HepG2 (cell line): ENCODE measurements at regions not wholly inside any gene's neighbourhood (a gene's known extent, or its start where the extent isn't known, plus 50 kb on each side); places are given as distances from the start of the nearest gene placed in this dataset.

Experiments used
- ATAC-seq: fragments of 200-7000 bp; cut with Tn5 transposase; 3 replicates; pipeline ENCODE4 v1.9.1; 2020; ENCODE audit warnings: mild to moderate bottlenecking, moderate library complexity
- BruUV-seq: library from RNA; stranded (reverse); fragments of 400-500 nt; replicated peaks from 2 replicates; lab custom pipeline; 2021; lab: Mats Ljungman, UMichigan
- CTCF ChIA-PET: fragments of 300-600 bp; formaldehyde crosslinking; extraction: SDS; loops from one replicate; lab custom pipeline; 2021; ENCODE audit warnings: low total read pairs, inconsistent platforms, low intra/inter-chr PET ratio; lab: Yijun Ruan, JAX
- POLR2A ChIA-PET: fragments of 350-600 bp; sonication (Branson Sonifier 250); formaldehyde crosslinking; loops from one replicate; lab custom pipeline; 2020; ENCODE audit warnings: antibody characterized with exemption, inconsistent platforms; lab: Yijun Ruan, JAX
- DNase-seq: peaks from one replicate; pipeline ENCODE4 v3.0.0-alpha.2; 2015; ENCODE audit warnings: low spot score
- FAIRE-seq: peaks from 3 replicates; lab custom pipeline; 2011; peaks lifted over from hg19 to GRCh38; lab: Jason Lieb, UNC
- H2AFZ ChIP-seq: one replicate; pipeline ENCODE4 v1.6.1; 2011; ENCODE audit warnings: low read length, inconsistent platforms
- H3K27ac ChIP-seq: fragments of 300-600 bp; 3 replicates; pipeline ENCODE4 v1.8.0; 2011; ENCODE audit warnings: mixed run types, mild to moderate bottlenecking, mixed read lengths, low read length, inconsistent platforms; ENCODE audit not compliant: insufficient read depth; ENCODE audit errors: extremely low read length
- H3K27me3 ChIP-seq, 2 experiments: fragments of 200-600 bp in 1 of 2; 2 replicates in 1 of 2; 3 replicates in 1 of 2; pipeline versions ENCODE4 v1.6.0 to v1.8.0; 2011; ENCODE audit warnings: low read length in 2 of 2, mild to moderate bottlenecking in 2 of 2, moderate library complexity in 2 of 2, inconsistent platforms in 1 of 2; ENCODE audit not compliant: insufficient read depth in 2 of 2, control insufficient read depth in 1 of 2
- H3K36me3 ChIP-seq, 2 experiments: fragments of 200-600 bp in 1 of 2; replicated peaks in 1 of 2; 2 replicates in 1 of 2; 3 replicates in 1 of 2; pipeline versions ENCODE4 v1.5.1 to v1.8.0; 2011; ENCODE audit warnings: low read length in 2 of 2, inconsistent platforms in 1 of 2; ENCODE audit not compliant: insufficient read depth in 2 of 2, control insufficient read depth in 1 of 2
- H3K4me1 ChIP-seq: 2 replicates; pipeline ENCODE4 v1.5.1; 2012; ENCODE audit warnings: low read length, inconsistent platforms; ENCODE audit not compliant: insufficient read depth
- H3K4me2 ChIP-seq: 2 replicates; pipeline ENCODE4 v1.6.0; 2011; ENCODE audit warnings: low read depth, low read length, inconsistent platforms
- H3K4me3 ChIP-seq, 3 experiments: fragments of 200-600 bp in 1 of 3; sonication (generic), shearing (Covaris generic) in 1 of 3; replicated peaks in 1 of 3; 2 replicates each; pipeline ENCODE4 v1.5.1; 2011 to 2016; ENCODE audit warnings: low read length in 3 of 3, inconsistent platforms in 2 of 3, low read depth in 2 of 3, mild to moderate bottlenecking in 2 of 3, control low read depth in 1 of 3, mixed read lengths in 1 of 3; ENCODE audit not compliant: insufficient read depth in 1 of 3
- H3K79me2 ChIP-seq: one replicate; pipeline ENCODE4 v1.6.1; 2011; ENCODE audit warnings: low read length, inconsistent platforms; ENCODE audit not compliant: insufficient read depth
- H3K9ac ChIP-seq: 2 replicates; pipeline ENCODE4 v1.6.0; 2011; ENCODE audit warnings: mild to moderate bottlenecking, low read depth, low read length, inconsistent platforms; ENCODE audit not compliant: insufficient read depth
- H3K9me3 ChIP-seq: 2 replicates; pipeline ENCODE4 v1.5.1; 2012; ENCODE audit warnings: mild to moderate bottlenecking, low read length
- H4K20me1 ChIP-seq: 2 replicates; pipeline ENCODE4 v1.6.0; 2011; ENCODE audit warnings: inconsistent platforms, mild to moderate bottlenecking, low read length, moderate library complexity; ENCODE audit not compliant: insufficient read depth
- ARHGAP35 ChIP-seq: sonication (generic); formaldehyde crosslinking; IDR thresholded peaks from 2 replicates; pipeline ENCODE4 v1.9.0; 2022; ENCODE audit warnings: mild to moderate bottlenecking, inconsistent platforms, moderate library complexity, missing genetic modification reagents, borderline replicate concordance
- ARID2 ChIP-seq: sonication (generic); formaldehyde crosslinking; IDR thresholded peaks from 2 replicates; pipeline ENCODE4 v1.8.1; 2022; ENCODE audit warnings: mild to moderate bottlenecking, missing genetic modification reagents, borderline replicate concordance
- CHD2 ChIP-seq: IDR thresholded peaks from 2 replicates; pipeline ENCODE4 v1.6.1; 2011; ENCODE audit warnings: low read depth, low read length, improper control_type of control experiment
- GMEB2 ChIP-seq: IDR thresholded peaks from 2 replicates; pipeline ENCODE4 v1.6.1; 2016; ENCODE audit warnings: missing biosample characterization, missing genetic modification reagents, low read depth
- GTF3A ChIP-seq: sonication (generic); formaldehyde crosslinking; conservative IDR thresholded peaks from 2 replicates; pipeline ENCODE4 v1.4.0; 2020; ENCODE audit warnings: mild to moderate bottlenecking, missing genetic modification reagents
- HNRNPK ChIP-seq: fragments of 200-400 bp; formaldehyde crosslinking; IDR thresholded peaks from 2 replicates; pipeline ENCODE4 v1.6.1; 2018; ENCODE audit warnings: low read length, low read depth, moderate library complexity, mild to moderate bottlenecking; ENCODE audit not compliant: poor library complexity, severe bottlenecking
- NR2F2 ChIP-seq: IDR thresholded peaks from 2 replicates; pipeline ENCODE4 v1.6.1; 2012; ENCODE audit warnings: low read depth, inconsistent platforms, borderline replicate concordance
- TCF7L2 ChIP-seq: IDR thresholded peaks from 2 replicates; pipeline ENCODE4 v1.6.1; 2011; ENCODE audit warnings: mild to moderate bottlenecking, low read depth, low read length, moderate library complexity
- TEAD3 ChIP-seq: optimal IDR thresholded peaks from 2 replicates; pipeline ENCODE3; 2016; ENCODE audit warnings: borderline replicate concordance
- TFDP1 ChIP-seq: IDR thresholded peaks from 2 replicates; pipeline ENCODE4 v1.6.1; 2016; ENCODE audit warnings: missing compliant biosample characterization, missing genetic modification reagents, borderline replicate concordance
- ZBTB43 ChIP-seq: sonication (generic); formaldehyde crosslinking; conservative IDR thresholded peaks from 2 replicates; pipeline ENCODE4 v1.4.0; 2020; ENCODE audit warnings: missing genetic modification reagents
- ZNF207 ChIP-seq: fragments of 450-650 bp; IDR thresholded peaks from 2 replicates; pipeline ENCODE4 v1.6.1; 2016; ENCODE audit warnings: antibody characterized with exemption, borderline replicate concordance
- ZNF260 ChIP-seq: sonication (generic); formaldehyde crosslinking; IDR thresholded peaks from 2 replicates; pipeline ENCODE4 v1.4.0; 2020; ENCODE audit warnings: missing genetic modification reagents, low read depth, mild to moderate bottlenecking, borderline replicate concordance
- ZNF430 ChIP-seq: sonication (generic); formaldehyde crosslinking; IDR thresholded peaks from 2 replicates; pipeline ENCODE4 v1.9.0; 2021; ENCODE audit warnings: mild to moderate bottlenecking, missing genetic modification reagents
- ZNF782 ChIP-seq: sonication (generic); formaldehyde crosslinking; IDR thresholded peaks from 2 replicates; pipeline ENCODE4 v1.4.0; 2020; ENCODE audit warnings: missing genetic modification reagents, mild to moderate bottlenecking, borderline replicate concordance
- WGBS: methylation state at CpG from one replicate; pipeline ENCODE4 v1.1.6; 2017; ENCODE audit warnings: low lambda C conversion rate; 5-methylcytosine and 5-hydroxymethylcytosine counted together
- in situ Hi-C: cut with HindIII; loops from 2 replicates; pipeline ENCODE4 v1.10.0; 2017; ENCODE audit warnings: low pct_unique_long_range_greater_than_20kb; ENCODE audit not compliant: extremely low pct_ligation_motif_present
- intact Hi-C: fragments of 100-400 bp; cut with micrococcal nuclease; formaldehyde crosslinking; loops from one replicate; pipeline ENCODE4 v1.10.0; 2022; ENCODE audit not compliant: unreplicated experiment
- TF ChIP-seq, protein P1 (sequence below): sonication (generic); formaldehyde crosslinking; IDR thresholded peaks from 2 replicates; pipeline ENCODE4 v1.9.0; 2022; ENCODE audit warnings: missing genetic modification reagents, mild to moderate bottlenecking, borderline replicate concordance

GRCh38 chr10:9994131-9994530, 1023.5 kb upstream of the CELF2 start:
- intact Hi-C loops (no loop called here), in situ Hi-C loops (no loop called here)
- ChIA-PET POLR2A (no interaction called here), CTCF (no interaction called here)
- BruUV-seq: no TSS peak
- no peak overlapping the region for H3K4me2 ChIP-seq
- H3K36me3 ChIP-seq: no peaks in the 10 kb centered on the region
- TF ChIP-seq TCF7L2: no peak
- no peak for TF ChIP-seq ZNF782 (CRISPR knock-in tag)
- no peak for TF ChIP-seq TEAD3
- no peak for TF ChIP-seq ARHGAP35 (CRISPR knock-in tag)
- no peak for TF ChIP-seq ZNF260 (CRISPR knock-in tag)
- no peak for TF ChIP-seq CHD2
- no peak for TF ChIP-seq TFDP1
- TF ChIP-seq ARID2 (CRISPR knock-in tag): no peak
- TF ChIP-seq HNRNPK: no peak
- TF ChIP-seq NR2F2: no peak
- TF ChIP-seq, protein P1, sequence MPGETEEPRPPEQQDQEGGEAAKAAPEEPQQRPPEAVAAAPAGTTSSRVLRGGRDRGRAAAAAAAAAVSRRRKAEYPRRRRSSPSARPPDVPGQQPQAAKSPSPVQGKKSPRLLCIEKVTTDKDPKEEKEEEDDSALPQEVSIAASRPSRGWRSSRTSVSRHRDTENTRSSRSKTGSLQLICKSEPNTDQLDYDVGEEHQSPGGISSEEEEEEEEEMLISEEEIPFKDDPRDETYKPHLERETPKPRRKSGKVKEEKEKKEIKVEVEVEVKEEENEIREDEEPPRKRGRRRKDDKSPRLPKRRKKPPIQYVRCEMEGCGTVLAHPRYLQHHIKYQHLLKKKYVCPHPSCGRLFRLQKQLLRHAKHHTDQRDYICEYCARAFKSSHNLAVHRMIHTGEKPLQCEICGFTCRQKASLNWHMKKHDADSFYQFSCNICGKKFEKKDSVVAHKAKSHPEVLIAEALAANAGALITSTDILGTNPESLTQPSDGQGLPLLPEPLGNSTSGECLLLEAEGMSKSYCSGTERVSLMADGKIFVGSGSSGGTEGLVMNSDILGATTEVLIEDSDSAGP (CRISPR knock-in tag): no peak
- no peak for TF ChIP-seq GTF3A (CRISPR knock-in tag)
- TF ChIP-seq GMEB2 (CRISPR knock-in tag): no peak
- TF ChIP-seq ZNF207: no peak
- no peak for TF ChIP-seq ZBTB43 (CRISPR knock-in tag)
- no peak for TF ChIP-seq ZNF430
- FAIRE-seq: no peak
- 0% methylated on average over 3 of the region's 3 CpGs for WGBS
- no peaks in the 10 kb centered on the region for H4K20me1 ChIP-seq
- no peak for ATAC-seq
- H2AFZ ChIP-seq: no peak overlapping the region
- H3K4me1 ChIP-seq: no peaks in the 10 kb centered on the region
- no peak overlapping the region for H3K9ac ChIP-seq
- H3K4me3 ChIP-seq: no peak overlapping the region
- peaks cover 84% of the 10 kb centered on the region for H3K9me3 ChIP-seq
- no peak overlapping the region for H3K27ac ChIP-seq
- no peak for DNase-seq
- H3K79me2 ChIP-seq: no peaks in the 10 kb centered on the region
- no peaks in the 10 kb centered on the region for H3K27me3 ChIP-seq
